ENCODE measurements at regions not wholly inside any gene's neighbourhood (a gene's known extent, or its start where the extent isn't known, plus 50 kb on each side); places are given as distances from the start of the nearest gene placed in this dataset.

DNA sequence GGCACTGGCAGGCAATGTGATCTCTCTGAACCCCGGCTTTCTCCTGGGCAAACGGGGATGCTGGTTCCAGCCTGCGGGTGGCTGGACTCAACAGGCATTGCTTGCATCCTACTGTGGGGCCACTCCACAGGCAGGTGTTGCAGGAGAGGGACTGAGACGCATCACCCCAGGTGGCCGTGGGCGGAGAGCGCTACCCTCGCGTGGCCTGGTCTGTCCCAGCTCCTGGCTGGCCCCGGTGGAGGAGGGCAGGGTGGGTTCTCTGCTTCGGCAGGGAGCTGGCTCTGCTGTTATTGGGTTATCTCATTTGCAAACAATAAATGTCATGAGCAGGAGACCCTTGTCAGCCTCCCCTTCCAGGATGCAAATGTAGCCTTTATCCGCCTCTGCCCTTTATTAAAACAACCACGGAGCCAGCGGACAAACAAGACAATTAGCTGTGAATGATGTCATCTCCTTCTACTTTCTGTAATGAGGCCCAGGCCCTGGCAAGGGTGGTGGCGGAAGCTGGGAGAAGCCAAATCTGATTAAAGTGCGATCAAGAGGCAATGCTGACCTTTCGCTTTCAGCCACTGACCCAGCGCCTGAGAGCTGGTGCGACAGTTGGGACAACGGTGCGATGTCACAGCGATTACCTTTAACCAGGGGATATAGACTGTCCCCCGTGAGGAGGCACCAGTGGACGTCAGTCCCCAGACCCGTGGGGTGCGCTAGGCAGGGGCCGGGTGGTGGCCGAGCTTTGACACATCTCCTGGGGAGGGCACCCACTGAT, 161.8 kb downstream of the KIF26A start:
- H4K20me1 ChIP-seq (ENCODE audit: insufficient read depth, low read length): no peaks in the 10 kb centered on the region
- H3K4me1 ChIP-seq (ENCODE audit: insufficient read depth, low read length): no peaks in the 10 kb centered on the region
- H3K27ac ChIP-seq (ENCODE audit: low read depth, low read length): no peak overlapping the region
- no peaks in the 10 kb centered on the region for H3K36me3 ChIP-seq (ENCODE audit: insufficient read depth, low read length)
- TF ChIP-seq, protein P1, sequence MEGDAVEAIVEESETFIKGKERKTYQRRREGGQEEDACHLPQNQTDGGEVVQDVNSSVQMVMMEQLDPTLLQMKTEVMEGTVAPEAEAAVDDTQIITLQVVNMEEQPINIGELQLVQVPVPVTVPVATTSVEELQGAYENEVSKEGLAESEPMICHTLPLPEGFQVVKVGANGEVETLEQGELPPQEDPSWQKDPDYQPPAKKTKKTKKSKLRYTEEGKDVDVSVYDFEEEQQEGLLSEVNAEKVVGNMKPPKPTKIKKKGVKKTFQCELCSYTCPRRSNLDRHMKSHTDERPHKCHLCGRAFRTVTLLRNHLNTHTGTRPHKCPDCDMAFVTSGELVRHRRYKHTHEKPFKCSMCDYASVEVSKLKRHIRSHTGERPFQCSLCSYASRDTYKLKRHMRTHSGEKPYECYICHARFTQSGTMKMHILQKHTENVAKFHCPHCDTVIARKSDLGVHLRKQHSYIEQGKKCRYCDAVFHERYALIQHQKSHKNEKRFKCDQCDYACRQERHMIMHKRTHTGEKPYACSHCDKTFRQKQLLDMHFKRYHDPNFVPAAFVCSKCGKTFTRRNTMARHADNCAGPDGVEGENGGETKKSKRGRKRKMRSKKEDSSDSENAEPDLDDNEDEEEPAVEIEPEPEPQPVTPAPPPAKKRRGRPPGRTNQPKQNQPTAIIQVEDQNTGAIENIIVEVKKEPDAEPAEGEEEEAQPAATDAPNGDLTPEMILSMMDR (IDR thresholded peaks at IDR 0.05; ENCODE audit: extremely low read depth, low read depth, low read length): no peak
- peak; percentile 86 for DNase-seq (ENCODE audit: insufficient read length, low spot score, missing footprints)
- H3K27me3 ChIP-seq (ENCODE audit: insufficient read depth, low read length): no peaks in the 10 kb centered on the region
- H3K9me3 ChIP-seq (ENCODE audit: low read depth, low read length): no peaks in the 10 kb centered on the region
- H3K79me2 ChIP-seq (ENCODE audit: insufficient read depth, low read length): no peaks in the 10 kb centered on the region
- no peak overlapping the region for H2AFZ ChIP-seq (ENCODE audit: low read length)
- no peak overlapping the region for H3K4me3 ChIP-seq (ENCODE audit: insufficient read depth, low read length)
- H3K4me2 ChIP-seq (ENCODE audit: insufficient read depth, low read length): no peak overlapping the region

DNA sequence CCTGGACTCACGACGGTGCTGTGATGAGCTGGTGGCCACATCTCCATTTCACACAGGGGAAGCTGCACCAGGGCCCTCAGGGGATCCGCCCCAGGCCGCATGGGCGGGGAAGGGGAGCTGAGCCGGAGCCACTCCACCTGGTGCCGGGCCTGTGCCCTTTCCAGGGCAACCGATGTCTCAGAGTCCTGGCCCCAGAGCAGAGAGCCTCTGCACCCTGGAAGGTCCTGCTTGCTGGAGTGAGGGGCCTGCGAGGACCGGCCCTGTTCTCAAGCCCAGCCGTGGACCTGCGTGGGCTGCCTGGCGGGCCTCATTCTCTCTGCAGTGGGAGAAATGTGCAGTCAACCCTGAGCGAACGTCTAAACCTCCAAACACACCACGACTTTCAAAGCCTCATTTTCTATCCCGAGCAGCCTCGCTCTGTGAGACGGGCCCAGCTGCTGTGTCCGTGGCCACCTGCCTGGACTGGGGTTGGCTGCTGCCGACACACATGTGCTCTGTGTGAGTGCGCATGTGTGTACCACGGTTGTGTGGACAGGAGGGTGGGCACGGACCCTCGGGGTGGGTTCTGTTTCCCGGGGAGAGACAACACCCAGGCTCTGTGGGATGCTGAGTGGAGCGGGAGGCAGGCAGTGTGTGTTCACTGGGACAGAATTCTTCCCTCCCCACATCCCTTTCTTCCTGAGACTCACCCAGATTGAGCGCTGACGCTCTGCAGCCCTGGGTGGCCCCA, 163.5 kb downstream of the KIF26A start:
- Histone ChIP-seq H3K4me3 (ENCODE audit: insufficient read depth, low read length) (no peak overlapping the region), H4K20me1 (ENCODE audit: insufficient read depth, low read length) (no peaks in the 10 kb centered on the region), H3K9me3 (ENCODE audit: low read depth, low read length) (no peaks in the 10 kb centered on the region), H3K4me1 (ENCODE audit: insufficient read depth, low read length) (no peaks in the 10 kb centered on the region), H3K4me2 (ENCODE audit: insufficient read depth, low read length) (no peak overlapping the region), H3K27me3 (ENCODE audit: insufficient read depth, low read length) (no peaks in the 10 kb centered on the region), H3K36me3 (ENCODE audit: insufficient read depth, low read length) (no peaks in the 10 kb centered on the region), H2AFZ (ENCODE audit: low read length) (no peak overlapping the region), H3K27ac (ENCODE audit: low read depth, low read length) (no peak overlapping the region), H3K79me2 (ENCODE audit: insufficient read depth, low read length) (no peaks in the 10 kb centered on the region)
- DNase-seq (ENCODE audit: insufficient read length, low spot score, missing footprints): peak; percentile 84
- TF ChIP-seq, protein P1 (IDR thresholded peaks at IDR 0.05; ENCODE audit: extremely low read depth, low read depth, low read length): no peak

DNA sequence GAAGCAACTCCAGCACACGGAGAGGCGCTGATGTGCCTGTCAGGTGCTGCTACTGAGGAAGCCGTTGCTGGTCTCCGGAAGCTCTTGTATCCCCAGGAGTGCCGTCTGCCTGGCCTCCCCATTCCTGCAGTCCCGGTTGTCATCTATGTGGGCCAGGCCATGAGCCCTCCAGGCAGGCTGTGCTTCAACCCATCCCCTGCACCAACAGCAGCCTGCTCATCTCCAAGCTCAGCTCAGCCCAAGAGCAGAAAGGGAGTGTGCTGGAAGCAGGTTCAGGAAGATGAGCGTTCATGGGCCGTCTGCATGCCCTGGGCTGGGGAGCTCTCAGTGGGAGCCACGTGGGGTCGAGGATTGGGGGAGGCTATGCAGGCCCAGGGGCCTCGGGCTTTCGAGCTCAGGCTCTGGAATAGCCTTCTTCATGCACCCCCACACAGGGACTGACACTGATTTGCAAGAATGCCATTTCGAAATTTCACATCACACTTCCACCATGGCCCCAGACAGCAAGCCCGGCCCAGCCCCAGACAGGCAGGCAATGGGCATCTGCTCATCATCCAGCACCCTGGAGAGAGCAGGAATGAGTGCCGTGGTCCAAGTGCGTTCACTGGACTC, 164.5 kb downstream of the KIF26A start:
- Histone ChIP-seq H3K4me2 (ENCODE audit: insufficient read depth, low read length) (no peak overlapping the region), H4K20me1 (ENCODE audit: insufficient read depth, low read length) (no peaks in the 10 kb centered on the region), H3K9me3 (ENCODE audit: low read depth, low read length) (no peaks in the 10 kb centered on the region), H3K4me1 (ENCODE audit: insufficient read depth, low read length) (no peaks in the 10 kb centered on the region), H2AFZ (ENCODE audit: low read length) (no peak overlapping the region), H3K27me3 (ENCODE audit: insufficient read depth, low read length) (no peaks in the 10 kb centered on the region), H3K27ac (ENCODE audit: low read depth, low read length) (no peak overlapping the region), H3K79me2 (ENCODE audit: insufficient read depth, low read length) (no peaks in the 10 kb centered on the region), H3K36me3 (ENCODE audit: insufficient read depth, low read length) (no peaks in the 10 kb centered on the region), H3K4me3 (ENCODE audit: insufficient read depth, low read length) (no peak overlapping the region)
- DNase-seq (ENCODE audit: insufficient read length, low spot score, missing footprints): peak; percentile 78
- TF ChIP-seq, protein P1 (IDR thresholded peaks at IDR 0.05; ENCODE audit: extremely low read depth, low read depth, low read length): no peak
